ENCODE measurements at regions not wholly inside any gene's neighbourhood (a gene's known extent, or its start where the extent isn't known, plus 50 kb on each side); places are given as distances from the start of the nearest gene placed in this dataset.

- TF ChIP-seq POLR2A (IDR thresholded peaks at IDR 0.05) = no peak
- TF ChIP-seq, protein P1, sequence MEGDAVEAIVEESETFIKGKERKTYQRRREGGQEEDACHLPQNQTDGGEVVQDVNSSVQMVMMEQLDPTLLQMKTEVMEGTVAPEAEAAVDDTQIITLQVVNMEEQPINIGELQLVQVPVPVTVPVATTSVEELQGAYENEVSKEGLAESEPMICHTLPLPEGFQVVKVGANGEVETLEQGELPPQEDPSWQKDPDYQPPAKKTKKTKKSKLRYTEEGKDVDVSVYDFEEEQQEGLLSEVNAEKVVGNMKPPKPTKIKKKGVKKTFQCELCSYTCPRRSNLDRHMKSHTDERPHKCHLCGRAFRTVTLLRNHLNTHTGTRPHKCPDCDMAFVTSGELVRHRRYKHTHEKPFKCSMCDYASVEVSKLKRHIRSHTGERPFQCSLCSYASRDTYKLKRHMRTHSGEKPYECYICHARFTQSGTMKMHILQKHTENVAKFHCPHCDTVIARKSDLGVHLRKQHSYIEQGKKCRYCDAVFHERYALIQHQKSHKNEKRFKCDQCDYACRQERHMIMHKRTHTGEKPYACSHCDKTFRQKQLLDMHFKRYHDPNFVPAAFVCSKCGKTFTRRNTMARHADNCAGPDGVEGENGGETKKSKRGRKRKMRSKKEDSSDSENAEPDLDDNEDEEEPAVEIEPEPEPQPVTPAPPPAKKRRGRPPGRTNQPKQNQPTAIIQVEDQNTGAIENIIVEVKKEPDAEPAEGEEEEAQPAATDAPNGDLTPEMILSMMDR (IDR thresholded peaks at IDR 0.05) = no peak
Measured at GRCh38 chr7:17239683-17240521, 58.5 kb upstream of the AHR start.
